ENCODE measurements at regions not wholly inside any gene's neighbourhood (a gene's known extent, or its start where the extent isn't known, plus 50 kb on each side); places are given as distances from the start of the nearest gene placed in this dataset.
A peak's percentile ranks its signal among the peaks of the same experiment; 100 is the strongest.

DNA sequence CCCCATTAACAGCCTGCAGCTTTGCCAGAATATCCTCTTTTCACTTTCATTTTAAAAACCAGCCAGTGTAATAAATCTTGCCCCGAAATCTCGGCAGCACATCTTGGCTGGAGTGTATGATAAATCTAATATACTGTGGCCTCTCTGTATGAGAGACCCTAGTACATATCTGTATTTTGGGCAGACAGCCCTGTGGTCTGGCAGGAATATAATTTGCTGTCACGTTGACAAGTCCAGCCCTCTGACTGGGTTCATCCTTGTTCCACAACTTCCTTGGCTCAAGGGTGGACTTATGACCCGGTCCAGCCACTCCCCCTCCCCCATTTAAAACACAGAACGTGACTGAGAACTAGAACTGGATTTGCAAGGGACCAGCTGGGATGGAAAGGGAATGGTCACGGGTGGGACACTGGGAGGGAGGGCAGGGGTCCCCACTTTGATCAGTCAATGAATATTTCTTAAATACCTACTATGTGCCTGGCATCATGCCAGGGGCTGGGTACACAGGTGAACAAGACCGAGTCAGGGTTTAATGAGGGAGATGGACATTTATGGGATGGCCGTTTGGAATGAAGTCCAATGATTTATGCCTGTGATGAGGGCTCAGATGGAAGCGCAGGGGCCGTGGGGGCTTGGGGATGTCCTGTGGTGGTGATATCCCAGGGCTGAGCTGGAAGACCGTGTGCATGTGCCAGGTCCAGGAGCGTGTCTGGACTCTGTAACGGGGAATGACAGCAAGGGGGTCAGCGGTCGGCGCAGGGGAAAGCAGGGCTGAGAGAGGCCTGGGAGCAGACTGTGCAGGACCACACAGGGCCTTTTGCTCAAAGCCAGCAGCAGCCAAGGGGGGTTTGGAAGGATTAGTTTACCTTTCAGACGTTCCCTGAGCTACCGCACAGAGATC is 190.5 kb downstream of the PHETA1 start:
- H3K9me3 Mint-ChIP-seq (ENCODE audit: low read depth), result no peaks in the 10 kb centered on the region
- H3K27me3 Mint-ChIP-seq, result peaks cover 23% of the 10 kb centered on the region
- H3K27ac Mint-ChIP-seq, result no peak overlapping the region
- H3K4me1 Mint-ChIP-seq (ENCODE audit: low read depth), result peaks cover 8% of the 10 kb centered on the region
- peaks cover 3% of the 10 kb centered on the region for H3K36me3 Mint-ChIP-seq
- H3K4me3 Mint-ChIP-seq, result no peak overlapping the region

- Mint-ChIP-seq H3K27ac (no peak overlapping the region), H3K4me3 (no peak overlapping the region), H3K36me3 (peaks cover 3% of the 10 kb centered on the region), H3K27me3 (peaks cover 12% of the 10 kb centered on the region), H3K4me1 (ENCODE audit: low read depth) (peaks cover 1% of the 10 kb centered on the region), H3K9me3 (ENCODE audit: low read depth) (no peaks in the 10 kb centered on the region)
Observed at GRCh38 chr12:111175396-111176094, 193.3 kb downstream of the PHETA1 start.

GRCh38 chr12:111174961-111175345 is 193.9 kb downstream of the PHETA1 start:
- no peaks in the 10 kb centered on the region for H3K9me3 Mint-ChIP-seq (ENCODE audit: low read depth)
- H3K4me3 Mint-ChIP-seq, result no peak overlapping the region
- H3K36me3 Mint-ChIP-seq, result no peaks in the 10 kb centered on the region
- H3K27me3 Mint-ChIP-seq, result peaks cover 8% of the 10 kb centered on the region
- H3K4me1 Mint-ChIP-seq (ENCODE audit: low read depth), result peaks cover 1% of the 10 kb centered on the region
- H3K27ac Mint-ChIP-seq, result no peak overlapping the region

- Mint-ChIP-seq H3K9me3 (ENCODE audit: low read depth) (no peaks in the 10 kb centered on the region), H3K27ac (no peak overlapping the region), H3K36me3 (no peaks in the 10 kb centered on the region), H3K27me3 (peaks cover 8% of the 10 kb centered on the region), H3K4me3 (no peak overlapping the region), H3K4me1 (ENCODE audit: low read depth) (peaks cover 1% of the 10 kb centered on the region)
Observed at GRCh38 chr12:111174251-111174960, 194.5 kb downstream of the PHETA1 start.

GRCh38 chr12:111173836-111174235 is 195.1 kb downstream of the PHETA1 start:
- Mint-ChIP-seq H3K9me3 (ENCODE audit: low read depth) (no peaks in the 10 kb centered on the region), H3K4me3 (no peak overlapping the region), H3K36me3 (no peaks in the 10 kb centered on the region), H3K27me3 (peaks cover 8% of the 10 kb centered on the region), H3K4me1 (ENCODE audit: low read depth) (peaks cover 1% of the 10 kb centered on the region), H3K27ac (no peak overlapping the region)

DNA sequence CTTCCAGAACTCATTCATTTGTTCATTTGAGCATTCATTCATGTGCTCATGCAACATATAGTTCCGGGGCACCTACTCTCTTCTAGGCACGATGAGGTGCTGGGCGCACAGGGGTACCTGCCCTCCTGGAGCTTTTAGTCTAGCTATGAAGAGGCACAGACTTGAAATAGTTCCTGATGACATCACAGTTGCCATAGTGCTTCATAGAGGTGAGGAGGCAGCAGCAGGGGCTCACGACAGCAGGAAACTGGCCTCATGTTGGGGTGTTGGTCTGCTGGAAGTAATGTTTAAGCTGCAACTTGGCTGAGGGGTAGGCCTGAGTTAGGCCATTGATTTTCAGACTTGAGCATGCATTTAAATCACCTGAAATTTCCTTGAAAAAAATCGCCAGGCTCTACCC is 195.5 kb downstream of the PHETA1 start:
- peaks cover 1% of the 10 kb centered on the region for H3K4me1 Mint-ChIP-seq (ENCODE audit: low read depth)
- no peaks in the 10 kb centered on the region for H3K9me3 Mint-ChIP-seq (ENCODE audit: low read depth)
- no peak overlapping the region for H3K27ac Mint-ChIP-seq
- H3K36me3 Mint-ChIP-seq, result no peaks in the 10 kb centered on the region
- H3K27me3 Mint-ChIP-seq, result peaks cover 8% of the 10 kb centered on the region
- H3K4me3 Mint-ChIP-seq, result no peak overlapping the region

GRCh38 chr12:111172786-111173185 is 196.1 kb downstream of the PHETA1 start:
- no peaks in the 10 kb centered on the region for H3K36me3 Mint-ChIP-seq
- H3K9me3 Mint-ChIP-seq (ENCODE audit: low read depth), result no peaks in the 10 kb centered on the region
- peaks cover 3% of the 10 kb centered on the region for H3K27me3 Mint-ChIP-seq
- H3K27ac Mint-ChIP-seq, result no peak overlapping the region
- no peak overlapping the region for H3K4me3 Mint-ChIP-seq
- H3K4me1 Mint-ChIP-seq (ENCODE audit: low read depth), result peaks cover 4% of the 10 kb centered on the region

DNA sequence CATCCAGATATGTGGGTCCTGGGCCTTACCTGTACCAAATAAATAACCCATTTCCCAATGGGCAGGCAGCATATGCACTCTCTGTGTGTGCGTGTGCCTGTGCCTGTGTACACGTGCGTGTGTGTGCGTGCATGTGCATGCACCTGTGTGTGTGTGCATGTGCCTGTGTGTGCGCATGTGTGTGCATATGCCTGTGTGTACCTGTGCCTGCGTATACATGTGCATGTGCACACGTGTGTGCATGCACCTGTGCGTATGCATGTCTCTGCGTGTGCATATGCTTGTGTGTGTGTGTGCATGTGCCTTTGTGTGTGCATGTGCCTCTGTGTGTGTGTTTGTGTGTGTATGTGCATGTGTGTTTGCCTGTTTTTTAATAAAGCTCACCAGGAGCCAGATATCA is 197.1 kb downstream of the PHETA1 start:
- no peaks in the 10 kb centered on the region for H3K9me3 Mint-ChIP-seq (ENCODE audit: low read depth)
- H3K4me1 Mint-ChIP-seq (ENCODE audit: low read depth), result peaks cover 4% of the 10 kb centered on the region
- H3K27me3 Mint-ChIP-seq, result peaks cover 1% of the 10 kb centered on the region
- H3K36me3 Mint-ChIP-seq, result no peaks in the 10 kb centered on the region
- H3K27ac Mint-ChIP-seq, result no peak overlapping the region
- H3K4me3 Mint-ChIP-seq, result no peak overlapping the region

- Mint-ChIP-seq H3K4me3 (no peak overlapping the region), H3K4me1 (ENCODE audit: low read depth) (peaks cover 4% of the 10 kb centered on the region), H3K9me3 (ENCODE audit: low read depth) (no peaks in the 10 kb centered on the region), H3K36me3 (no peaks in the 10 kb centered on the region), H3K27me3 (peaks cover 1% of the 10 kb centered on the region), H3K27ac (no peak overlapping the region)
Observed at GRCh38 chr12:111171345-111171744, 197.6 kb downstream of the PHETA1 start.

DNA sequence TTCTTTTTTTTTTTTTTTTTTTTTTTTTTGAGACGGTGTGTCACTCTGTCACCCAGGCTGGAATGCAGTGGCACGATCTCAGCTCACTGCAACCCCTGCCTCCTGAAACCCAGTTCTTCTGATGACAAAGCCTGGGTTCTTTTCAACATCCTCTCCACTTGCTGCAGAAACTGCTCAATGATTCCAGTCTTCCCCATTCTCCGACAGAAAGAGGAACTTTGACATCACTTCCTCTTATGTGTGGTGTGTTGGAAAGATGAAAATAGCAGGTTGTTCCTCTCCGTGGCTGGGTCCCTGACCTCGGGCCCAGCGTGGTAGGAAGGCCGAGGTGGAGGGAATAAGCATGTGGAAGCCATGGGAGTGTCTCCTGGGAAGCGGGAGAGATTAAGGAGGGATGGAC is 198.4 kb downstream of the PHETA1 start:
- Mint-ChIP-seq H3K4me1 (ENCODE audit: low read depth) (peaks cover 4% of the 10 kb centered on the region), H3K27me3 (peaks cover 1% of the 10 kb centered on the region), H3K27ac (no peak overlapping the region), H3K36me3 (no peaks in the 10 kb centered on the region), H3K9me3 (ENCODE audit: low read depth) (no peaks in the 10 kb centered on the region), H3K4me3 (no peak overlapping the region)

DNA sequence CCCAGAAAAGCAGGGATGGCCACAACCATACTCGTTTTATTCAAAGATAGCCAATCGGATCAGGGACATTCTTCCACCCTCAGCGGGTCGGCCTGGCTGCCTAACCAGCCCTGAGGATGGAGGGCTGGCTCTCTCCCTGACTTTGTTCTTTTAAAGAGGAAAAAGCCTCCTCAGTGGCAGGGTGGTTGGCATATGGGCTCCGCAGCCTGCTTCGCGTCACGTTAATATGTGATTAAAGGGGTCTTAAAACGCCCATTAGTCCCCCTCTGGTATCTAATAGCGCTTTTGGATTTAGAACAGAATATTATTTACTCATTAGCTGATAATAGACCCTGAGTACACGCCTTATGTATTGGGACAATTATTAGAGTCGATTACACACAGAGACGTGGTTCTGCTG is 199.4 kb downstream of the PHETA1 start:
- Mint-ChIP-seq H3K27me3 (peaks cover 1% of the 10 kb centered on the region), H3K4me1 (ENCODE audit: low read depth) (peaks cover 4% of the 10 kb centered on the region), H3K27ac (no peak overlapping the region)

GRCh38 chr12:111169032-111169431 is 199.9 kb downstream of the PHETA1 start:
- Mint-ChIP-seq H3K4me1 (ENCODE audit: low read depth) (peaks cover 4% of the 10 kb centered on the region), H3K9me3 (ENCODE audit: low read depth) (no peaks in the 10 kb centered on the region), H3K4me3 (no peak overlapping the region), H3K27me3 (peaks cover 1% of the 10 kb centered on the region), H3K27ac (no peak overlapping the region), H3K36me3 (no peaks in the 10 kb centered on the region)

More for the DNA sequence above, 199.4 kb downstream of the PHETA1 start:
- Mint-ChIP-seq H3K36me3 (no peaks in the 10 kb centered on the region), H3K4me3 (no peak overlapping the region), H3K9me3 (ENCODE audit: low read depth) (no peaks in the 10 kb centered on the region)

DNA sequence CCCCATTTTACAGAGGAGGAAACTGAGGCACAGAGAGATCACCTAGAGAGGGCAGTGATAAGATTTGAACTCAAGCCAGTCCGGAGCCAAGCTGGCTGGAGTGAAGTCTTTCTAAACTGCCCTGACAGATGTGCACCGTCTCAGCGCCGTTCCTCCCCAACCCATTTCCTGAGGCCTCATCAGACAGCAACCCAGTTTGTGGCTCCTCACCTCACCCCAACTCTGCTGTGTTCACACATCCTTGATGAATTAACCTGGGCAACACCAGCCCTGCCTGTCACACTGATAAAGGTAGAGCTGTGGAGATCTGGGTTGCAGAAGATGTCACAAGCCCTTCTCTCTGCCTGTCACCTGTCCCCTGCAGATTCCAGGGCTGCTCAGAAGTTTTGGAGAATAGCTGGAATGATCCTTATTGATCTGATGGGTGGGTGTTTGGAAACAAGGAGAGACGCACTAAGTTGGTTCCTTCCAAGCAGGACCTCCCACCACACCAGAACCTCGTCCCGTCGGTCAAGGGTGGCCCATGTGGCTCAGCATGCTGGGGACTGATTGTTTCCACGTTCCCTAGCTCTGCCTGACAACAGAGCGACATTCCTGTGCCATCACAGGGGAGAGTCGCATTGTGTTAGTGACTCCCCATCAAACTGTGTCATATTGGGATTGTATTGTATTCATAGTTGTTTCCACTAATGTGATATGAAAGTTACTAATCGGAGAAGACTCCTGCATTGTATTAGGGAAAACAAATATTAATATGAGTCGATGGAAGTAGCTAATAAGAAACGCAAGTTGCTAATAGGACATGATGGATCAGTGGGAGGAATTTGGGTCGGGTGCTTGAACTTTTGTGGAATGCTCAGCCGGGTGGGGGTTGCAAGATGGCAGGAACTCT is 200.6 kb downstream of the PHETA1 start:
- no peak overlapping the region for H3K4me3 Mint-ChIP-seq
- H3K4me1 Mint-ChIP-seq (ENCODE audit: low read depth), result peaks cover 2% of the 10 kb centered on the region
- no peak overlapping the region for H3K27ac Mint-ChIP-seq
- no peaks in the 10 kb centered on the region for H3K36me3 Mint-ChIP-seq
- peaks cover 1% of the 10 kb centered on the region for H3K27me3 Mint-ChIP-seq
- no peaks in the 10 kb centered on the region for H3K9me3 Mint-ChIP-seq (ENCODE audit: low read depth)

- Mint-ChIP-seq H3K36me3 (no peaks in the 10 kb centered on the region), H3K27ac (peak overlapping the region; percentile 6), H3K4me3 (no peak overlapping the region), H3K27me3 (peaks cover 1% of the 10 kb centered on the region), H3K4me1 (ENCODE audit: low read depth) (peaks cover 2% of the 10 kb centered on the region), H3K9me3 (ENCODE audit: low read depth) (no peaks in the 10 kb centered on the region)
Observed at GRCh38 chr12:111166779-111167540, 201.9 kb downstream of the PHETA1 start.

All from activated naive CD8-positive, alpha-beta T cell (primary cell).